MCF 10A (cell line): ENCODE measurements at regions not wholly inside any gene's neighbourhood (a gene's known extent, or its start where the extent isn't known, plus 50 kb on each side); places are given as distances from the start of the nearest gene placed in this dataset.

Experiments used
- BruUV-seq: library from RNA; stranded (reverse); fragments of 400-500 nt; replicated peaks from 2 replicates; lab custom pipeline; 2021; lab: Mats Ljungman, UMichigan
- CTCF ChIA-PET: fragments of 300-600 bp; sonication (Branson Sonifier 250); formaldehyde crosslinking; extraction: SDS; loops from one replicate; lab custom pipeline; 2021; ENCODE audit warnings: antibody characterized with exemption, inconsistent platforms; lab: Yijun Ruan, JAX
- POLR2A ChIA-PET: fragments of 300-600, 350-650 bp; sonication (Branson Sonifier 250); formaldehyde crosslinking; extraction: SDS; loops from one replicate; lab custom pipeline; 2020; ENCODE audit warnings: antibody characterized with exemption, inconsistent platforms; lab: Yijun Ruan, JAX
- DNase-seq: peaks from one replicate; pipeline ENCODE4 v3.0.0-alpha.2; 2018; ENCODE audit not compliant: unreplicated experiment
- H3K27ac Mint-ChIP-seq: one replicate; pipeline ENCODE4 v1.8.0; 2022; ENCODE audit warnings: mild to moderate bottlenecking, low read depth, mixed read lengths; ENCODE audit not compliant: unreplicated experiment
- H3K27me3 Mint-ChIP-seq: one replicate; pipeline ENCODE4 v1.8.0; 2022; ENCODE audit warnings: mixed read lengths; ENCODE audit not compliant: insufficient read depth, unreplicated experiment
- H3K36me3 Mint-ChIP-seq: one replicate; pipeline ENCODE4 v1.8.0; 2022; ENCODE audit warnings: mild to moderate bottlenecking, moderate library complexity, mixed read lengths; ENCODE audit not compliant: insufficient read depth, unreplicated experiment
- H3K4me1 Mint-ChIP-seq: one replicate; pipeline ENCODE4 v1.8.0; 2022; ENCODE audit warnings: mixed read lengths; ENCODE audit not compliant: insufficient read depth, unreplicated experiment
- H3K4me3 Mint-ChIP-seq: one replicate; pipeline ENCODE4 v1.8.0; 2022; ENCODE audit warnings: mild to moderate bottlenecking, moderate library complexity, mixed read lengths; ENCODE audit not compliant: unreplicated experiment
- H3K9me3 Mint-ChIP-seq: one replicate; pipeline ENCODE4 v1.8.0; 2022; ENCODE audit warnings: mixed read lengths; ENCODE audit not compliant: unreplicated experiment
- CTCF ChIP-seq: fragments of 200-600 bp; IDR thresholded peaks from one replicate; pipeline ENCODE4 v1.8.0; 2022; ENCODE audit warnings: antibody characterized with exemption, mild to moderate bottlenecking; ENCODE audit not compliant: unreplicated experiment
- intact Hi-C: fragments of 100-400 bp; cut with micrococcal nuclease; formaldehyde crosslinking; loops from 2 replicates; pipeline ENCODE4 v1.14.1; 2022

- no peak overlapping the region for H3K4me3 Mint-ChIP-seq
- H3K4me1 Mint-ChIP-seq, result peaks cover 46% of the 10 kb centered on the region
Observed at GRCh38 chr2:12087175-12087574, 340.7 kb downstream of the LPIN1 start.

GRCh38 chr2:12087671-12088380, 341.4 kb downstream of the LPIN1 start:
- Mint-ChIP-seq H3K36me3 (no peaks in the 10 kb centered on the region), H3K27me3 (no peaks in the 10 kb centered on the region), H3K4me3 (no peak overlapping the region), H3K9me3 (peaks cover 9% of the 10 kb centered on the region), H3K4me1 (peaks cover 48% of the 10 kb centered on the region), H3K27ac (no peak overlapping the region)
- CTCF ChIA-PET, result interaction anchor here (0.6 to 1.7 kb wide), 2 partner anchors 9 to 127 kb away, joined by 3 to 4 read pairs; no protein-coding TSS in a partner anchor
- peak; percentile 90 for DNase-seq
- no TSS peak for BruUV-seq
- POLR2A ChIA-PET, result interaction anchor here (0.7 to 1.5 kb wide), 3 partner anchors 44 to 629 kb away, joined by 3 to 4 read pairs (median 4); partner anchors contain the start of gene TRIB2
- no peak for TF ChIP-seq CTCF
- intact Hi-C loops, result no loop called here

More at GRCh38 chr2:12087175-12087574, 340.7 kb downstream of the LPIN1 start:
- ChIA-PET POLR2A (interaction anchor here (0.6 to 1.5 kb wide), 3 partner anchors 44 to 629 kb away, joined by 3 to 4 read pairs (median 3); partner anchors contain the start of gene TRIB2), CTCF (interaction anchor here (0.8 to 1.7 kb wide), 2 partner anchors 10 to 20 kb away, joined by 3 to 4 read pairs; no protein-coding TSS in a partner anchor)
- no TSS peak for BruUV-seq
- intact Hi-C loops, result no loop called here
- Mint-ChIP-seq H3K27me3 (no peaks in the 10 kb centered on the region), H3K27ac (no peak overlapping the region), H3K9me3 (peaks cover 9% of the 10 kb centered on the region), H3K36me3 (no peaks in the 10 kb centered on the region)
- DNase-seq, result no peak
- no peak for TF ChIP-seq CTCF

GRCh38 chr2:12089001-12089400, 342.6 kb downstream of the LPIN1 start:
- no peak for TF ChIP-seq CTCF

GRCh38 chr2:12089496-12089895, 343.1 kb downstream of the LPIN1 start:
- DNase-seq, result no peak
- no peak for TF ChIP-seq CTCF
- ChIA-PET CTCF (interaction anchor here (1.9 kb wide), 1 partner anchor 918 kb away, joined by 8 read pairs; no protein-coding TSS in a partner anchor), POLR2A (interaction anchor here (0.7 kb wide), 2 partner anchors 31 to 116 kb away, joined by 3 read pairs; no protein-coding TSS in a partner anchor)
- no peak overlapping the region for H3K4me3 Mint-ChIP-seq
- H3K27me3 Mint-ChIP-seq, result no peaks in the 10 kb centered on the region
- intact Hi-C loops, result no loop called here
- peaks cover 42% of the 10 kb centered on the region for H3K4me1 Mint-ChIP-seq
- no peak overlapping the region for H3K27ac Mint-ChIP-seq
- H3K9me3 Mint-ChIP-seq, result peaks cover 9% of the 10 kb centered on the region
- H3K36me3 Mint-ChIP-seq, result no peaks in the 10 kb centered on the region
- no TSS peak for BruUV-seq

More at GRCh38 chr2:12089001-12089400, 342.6 kb downstream of the LPIN1 start:
- intact Hi-C loops, result no loop called here
- no peak overlapping the region for H3K4me3 Mint-ChIP-seq
- peaks cover 43% of the 10 kb centered on the region for H3K4me1 Mint-ChIP-seq
- POLR2A ChIA-PET, result no interaction called here
- no TSS peak for BruUV-seq
- no peak overlapping the region for H3K27ac Mint-ChIP-seq
- CTCF ChIA-PET, result interaction anchor here (0.5 to 1.7 kb wide), 2 partner anchors 8 to 225 kb away, joined by 4 to 5 read pairs; no protein-coding TSS in a partner anchor
- no peaks in the 10 kb centered on the region for H3K36me3 Mint-ChIP-seq
- DNase-seq, result no peak
- peaks cover 9% of the 10 kb centered on the region for H3K9me3 Mint-ChIP-seq
- no peaks in the 10 kb centered on the region for H3K27me3 Mint-ChIP-seq
